ENCODE measurements at regions not wholly inside any gene's neighbourhood (a gene's known extent, or its start where the extent isn't known, plus 50 kb on each side); places are given as distances from the start of the nearest gene placed in this dataset.
"Not testable (repeated sequence)": the region's sequence is repeated elsewhere in the genome, so short reads cannot be mapped to it uniquely, and the experiment has no call there.

- TF ChIP-seq ATF3 (IDR thresholded peaks at IDR 0.05; ENCODE audit: borderline replicate concordance, extremely low read depth, low read depth, low read length); USF1 (IDR thresholded peaks at IDR 0.05; ENCODE audit: borderline replicate concordance, extremely low read length, insufficient read depth, low read depth, low read length); CTCF (IDR thresholded peaks at IDR 0.05 in 2 of 3, conservative IDR thresholded peaks at IDR 0.05 in 1 of 3; ENCODE audit: control insufficient read depth in 2 of 3, extremely low read depth in 1 of 3, insufficient read depth in 1 of 3, low read depth in 3 of 3, low read length in 3 of 3); GABPA (IDR thresholded peaks at IDR 0.05; ENCODE audit: low read depth); POLR2A (IDR thresholded peaks at IDR 0.05; ENCODE audit: low read depth, low read length): not testable (repeated sequence)
Observed at GRCh38 chr9:85802978-85803695, 61.4 kb upstream of the AGTPBP1 start.

Measured in GM12878 (cell line).